DND-41 (cell line): ENCODE measurements at regions not wholly inside any gene's neighbourhood (a gene's known extent, or its start where the extent isn't known, plus 50 kb on each side); places are given as distances from the start of the nearest gene placed in this dataset.

Experiments used
- EZH2 ChIP-seq: IDR thresholded peaks from 3 replicates; pipeline ENCODE4 v1.6.1; 2012; ENCODE audit warnings: borderline replicate concordance, low read depth, mild to moderate bottlenecking, moderate library complexity, low read length, inconsistent platforms; ENCODE audit not compliant: severe bottlenecking
- TF ChIP-seq, protein P1 (sequence below): IDR thresholded peaks from 2 replicates; pipeline ENCODE4 v1.5.1; 2012; ENCODE audit warnings: borderline replicate concordance, low read length, moderate library complexity, mild to moderate bottlenecking; ENCODE audit not compliant: poor library complexity, severe bottlenecking; ENCODE audit errors: extremely low read depth

DNA sequence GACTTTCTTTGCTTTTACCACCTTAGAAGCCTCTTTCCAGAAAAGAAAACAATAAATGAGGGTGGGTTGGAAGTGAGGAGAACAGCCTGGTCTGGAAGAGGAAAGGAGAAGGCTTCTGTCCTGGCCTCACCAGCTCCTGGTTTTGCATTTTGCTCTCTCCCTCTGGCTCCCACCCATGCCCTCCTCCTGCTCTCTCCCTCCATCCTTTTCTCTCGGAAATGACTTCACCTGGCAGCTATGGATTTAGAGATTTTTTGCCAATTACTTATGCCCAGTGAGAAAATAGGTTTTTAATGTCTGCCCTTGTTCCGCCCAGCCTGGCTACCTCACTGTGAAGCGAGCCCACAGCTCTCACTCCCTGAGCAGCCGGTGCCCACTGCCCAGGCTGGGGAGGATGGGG is 77.9 kb upstream of the NTRK3 start:
- TF ChIP-seq, protein P1, sequence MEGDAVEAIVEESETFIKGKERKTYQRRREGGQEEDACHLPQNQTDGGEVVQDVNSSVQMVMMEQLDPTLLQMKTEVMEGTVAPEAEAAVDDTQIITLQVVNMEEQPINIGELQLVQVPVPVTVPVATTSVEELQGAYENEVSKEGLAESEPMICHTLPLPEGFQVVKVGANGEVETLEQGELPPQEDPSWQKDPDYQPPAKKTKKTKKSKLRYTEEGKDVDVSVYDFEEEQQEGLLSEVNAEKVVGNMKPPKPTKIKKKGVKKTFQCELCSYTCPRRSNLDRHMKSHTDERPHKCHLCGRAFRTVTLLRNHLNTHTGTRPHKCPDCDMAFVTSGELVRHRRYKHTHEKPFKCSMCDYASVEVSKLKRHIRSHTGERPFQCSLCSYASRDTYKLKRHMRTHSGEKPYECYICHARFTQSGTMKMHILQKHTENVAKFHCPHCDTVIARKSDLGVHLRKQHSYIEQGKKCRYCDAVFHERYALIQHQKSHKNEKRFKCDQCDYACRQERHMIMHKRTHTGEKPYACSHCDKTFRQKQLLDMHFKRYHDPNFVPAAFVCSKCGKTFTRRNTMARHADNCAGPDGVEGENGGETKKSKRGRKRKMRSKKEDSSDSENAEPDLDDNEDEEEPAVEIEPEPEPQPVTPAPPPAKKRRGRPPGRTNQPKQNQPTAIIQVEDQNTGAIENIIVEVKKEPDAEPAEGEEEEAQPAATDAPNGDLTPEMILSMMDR: no peak
- TF ChIP-seq EZH2: no peak
